ENCODE measurements at regions not wholly inside any gene's neighbourhood (a gene's known extent, or its start where the extent isn't known, plus 50 kb on each side); places are given as distances from the start of the nearest gene placed in this dataset.

GRCh38 chr4:126799416-126799815, 833.3 kb upstream of the INTU start:
- TF ChIP-seq, protein P1, sequence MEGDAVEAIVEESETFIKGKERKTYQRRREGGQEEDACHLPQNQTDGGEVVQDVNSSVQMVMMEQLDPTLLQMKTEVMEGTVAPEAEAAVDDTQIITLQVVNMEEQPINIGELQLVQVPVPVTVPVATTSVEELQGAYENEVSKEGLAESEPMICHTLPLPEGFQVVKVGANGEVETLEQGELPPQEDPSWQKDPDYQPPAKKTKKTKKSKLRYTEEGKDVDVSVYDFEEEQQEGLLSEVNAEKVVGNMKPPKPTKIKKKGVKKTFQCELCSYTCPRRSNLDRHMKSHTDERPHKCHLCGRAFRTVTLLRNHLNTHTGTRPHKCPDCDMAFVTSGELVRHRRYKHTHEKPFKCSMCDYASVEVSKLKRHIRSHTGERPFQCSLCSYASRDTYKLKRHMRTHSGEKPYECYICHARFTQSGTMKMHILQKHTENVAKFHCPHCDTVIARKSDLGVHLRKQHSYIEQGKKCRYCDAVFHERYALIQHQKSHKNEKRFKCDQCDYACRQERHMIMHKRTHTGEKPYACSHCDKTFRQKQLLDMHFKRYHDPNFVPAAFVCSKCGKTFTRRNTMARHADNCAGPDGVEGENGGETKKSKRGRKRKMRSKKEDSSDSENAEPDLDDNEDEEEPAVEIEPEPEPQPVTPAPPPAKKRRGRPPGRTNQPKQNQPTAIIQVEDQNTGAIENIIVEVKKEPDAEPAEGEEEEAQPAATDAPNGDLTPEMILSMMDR (IDR thresholded peaks at IDR 0.05) = no peak
- no peak for TF ChIP-seq ZFX (IDR thresholded peaks at IDR 0.05; ENCODE audit: borderline replicate concordance)

All from 22Rv1 (cell line).